ENCODE measurements at regions not wholly inside any gene's neighbourhood (a gene's known extent, or its start where the extent isn't known, plus 50 kb on each side); places are given as distances from the start of the nearest gene placed in this dataset.

DNA sequence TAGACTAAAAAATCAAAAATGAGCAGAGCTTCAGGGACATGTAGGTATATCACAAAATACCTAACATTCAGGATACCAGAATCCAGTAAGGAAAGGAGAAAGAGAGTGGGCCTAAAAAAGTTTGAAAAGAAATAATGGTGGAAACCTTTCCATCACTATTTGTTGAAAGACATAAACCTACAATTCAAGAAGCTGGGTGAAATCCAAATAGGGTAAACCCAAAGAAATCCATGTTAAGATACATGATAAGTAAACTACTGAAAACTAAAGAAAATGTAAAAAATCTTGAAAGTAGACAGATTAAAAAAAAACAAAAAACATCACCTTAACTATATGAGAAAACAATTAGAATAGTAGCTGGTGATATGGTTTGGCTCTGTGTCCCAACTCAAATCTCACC is 76.7 kb upstream of the COMTD1 start:
- H3K4me1 ChIP-seq (ENCODE audit: insufficient read depth) = no peaks in the 10 kb centered on the region

More for the DNA sequence above, 76.7 kb upstream of the COMTD1 start:
- Histone ChIP-seq H3K36me3 (ENCODE audit: insufficient read depth) (no peaks in the 10 kb centered on the region), H3K79me2 (replicated peaks; ENCODE audit: insufficient read depth) (no peaks in the 10 kb centered on the region), H2AFZ (no peak overlapping the region), H3K4me2 (no peak overlapping the region), H3K9me2 (ENCODE audit: insufficient read depth) (no peaks in the 10 kb centered on the region), H4K20me1 (replicated peaks; ENCODE audit: insufficient read depth) (no peaks in the 10 kb centered on the region), H3K27ac (ENCODE audit: low read depth) (no peak overlapping the region), H3K4me3 (no peak overlapping the region), H3F3A (replicated peaks; ENCODE audit: low read depth) (no peaks in the 10 kb centered on the region), H3K27me3 (ENCODE audit: insufficient read depth) (no peaks in the 10 kb centered on the region)
- Mint-ChIP-seq H3K36me3 (ENCODE audit: low read depth) (no peaks in the 10 kb centered on the region), H3K4me1 (no peaks in the 10 kb centered on the region), H3K27ac (no peak overlapping the region), H3K4me3 (no peak overlapping the region), H3K27me3 (ENCODE audit: insufficient read depth, low read depth, poor library complexity) (no peaks in the 10 kb centered on the region), H3K9me3 (peaks cover 14% of the 10 kb centered on the region)
- TF ChIP-seq, protein P1, sequence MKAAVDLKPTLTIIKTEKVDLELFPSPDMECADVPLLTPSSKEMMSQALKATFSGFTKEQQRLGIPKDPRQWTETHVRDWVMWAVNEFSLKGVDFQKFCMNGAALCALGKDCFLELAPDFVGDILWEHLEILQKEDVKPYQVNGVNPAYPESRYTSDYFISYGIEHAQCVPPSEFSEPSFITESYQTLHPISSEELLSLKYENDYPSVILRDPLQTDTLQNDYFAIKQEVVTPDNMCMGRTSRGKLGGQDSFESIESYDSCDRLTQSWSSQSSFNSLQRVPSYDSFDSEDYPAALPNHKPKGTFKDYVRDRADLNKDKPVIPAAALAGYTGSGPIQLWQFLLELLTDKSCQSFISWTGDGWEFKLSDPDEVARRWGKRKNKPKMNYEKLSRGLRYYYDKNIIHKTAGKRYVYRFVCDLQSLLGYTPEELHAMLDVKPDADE (IDR thresholded peaks at IDR 0.05) = no peak
- TF ChIP-seq, protein P2, sequence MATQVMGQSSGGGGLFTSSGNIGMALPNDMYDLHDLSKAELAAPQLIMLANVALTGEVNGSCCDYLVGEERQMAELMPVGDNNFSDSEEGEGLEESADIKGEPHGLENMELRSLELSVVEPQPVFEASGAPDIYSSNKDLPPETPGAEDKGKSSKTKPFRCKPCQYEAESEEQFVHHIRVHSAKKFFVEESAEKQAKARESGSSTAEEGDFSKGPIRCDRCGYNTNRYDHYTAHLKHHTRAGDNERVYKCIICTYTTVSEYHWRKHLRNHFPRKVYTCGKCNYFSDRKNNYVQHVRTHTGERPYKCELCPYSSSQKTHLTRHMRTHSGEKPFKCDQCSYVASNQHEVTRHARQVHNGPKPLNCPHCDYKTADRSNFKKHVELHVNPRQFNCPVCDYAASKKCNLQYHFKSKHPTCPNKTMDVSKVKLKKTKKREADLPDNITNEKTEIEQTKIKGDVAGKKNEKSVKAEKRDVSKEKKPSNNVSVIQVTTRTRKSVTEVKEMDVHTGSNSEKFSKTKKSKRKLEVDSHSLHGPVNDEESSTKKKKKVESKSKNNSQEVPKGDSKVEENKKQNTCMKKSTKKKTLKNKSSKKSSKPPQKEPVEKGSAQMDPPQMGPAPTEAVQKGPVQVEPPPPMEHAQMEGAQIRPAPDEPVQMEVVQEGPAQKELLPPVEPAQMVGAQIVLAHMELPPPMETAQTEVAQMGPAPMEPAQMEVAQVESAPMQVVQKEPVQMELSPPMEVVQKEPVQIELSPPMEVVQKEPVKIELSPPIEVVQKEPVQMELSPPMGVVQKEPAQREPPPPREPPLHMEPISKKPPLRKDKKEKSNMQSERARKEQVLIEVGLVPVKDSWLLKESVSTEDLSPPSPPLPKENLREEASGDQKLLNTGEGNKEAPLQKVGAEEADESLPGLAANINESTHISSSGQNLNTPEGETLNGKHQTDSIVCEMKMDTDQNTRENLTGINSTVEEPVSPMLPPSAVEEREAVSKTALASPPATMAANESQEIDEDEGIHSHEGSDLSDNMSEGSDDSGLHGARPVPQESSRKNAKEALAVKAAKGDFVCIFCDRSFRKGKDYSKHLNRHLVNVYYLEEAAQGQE (IDR thresholded peaks at IDR 0.05; ENCODE audit: unreplicated experiment) = no peak
- TF ChIP-seq CTCF (conservative IDR thresholded peaks at IDR 0.05; ENCODE audit: low read depth in 2 of 2) = no peak
- no peak for TF ChIP-seq ZNF462 (CRISPR knock-in tag; IDR thresholded peaks at IDR 0.05)
- TF ChIP-seq STAT1 (IDR thresholded peaks at IDR 0.05; ENCODE audit: unreplicated experiment) = no peak
- no peak for TF ChIP-seq POLR2AphosphoS5 (IDR thresholded peaks at IDR 0.05; ENCODE audit: low read depth)
- TF ChIP-seq EZH2 (IDR thresholded peaks at IDR 0.05; ENCODE audit: low read depth, unreplicated experiment) = no peak
- no peak for TF ChIP-seq EZH2phosphoT487 (IDR thresholded peaks at IDR 0.05; ENCODE audit: unreplicated experiment)
- no peak for TF ChIP-seq CREB1 (CRISPR knock-in tag; IDR thresholded peaks at IDR 0.05; ENCODE audit: low read depth)
- no peak for TF ChIP-seq NANOG (IDR thresholded peaks at IDR 0.05; ENCODE audit: borderline replicate concordance)
- no peak for TF ChIP-seq ZNF114 (CRISPR knock-in tag; IDR thresholded peaks at IDR 0.05)
- TF ChIP-seq ZNF331 (CRISPR knock-in tag; IDR thresholded peaks at IDR 0.05; ENCODE audit: low read depth) = no peak
- no peak for TF ChIP-seq JUNB (IDR thresholded peaks at IDR 0.05; ENCODE audit: unreplicated experiment)
- no peak for DNase-seq (ENCODE audit: low spot score)
- no peak for ATAC-seq
